WERI-Rb-1 (cell line): ENCODE measurements at regions not wholly inside any gene's neighbourhood (a gene's known extent, or its start where the extent isn't known, plus 50 kb on each side); places are given as distances from the start of the nearest gene placed in this dataset.

Source experiments
- DNase-seq: peaks from one replicate; pipeline ENCODE4 v3.0.0-alpha.2; 2020
- H3K27ac ChIP-seq: fragments of 250-450 bp; sonication (Bioruptor Pico); 2 replicates; pipeline ENCODE4 v1.5.1; 2020; ENCODE audit warnings: mild to moderate bottlenecking, moderate library complexity
- H3K27me3 ChIP-seq: fragments of 250-450 bp; sonication (Bioruptor Pico); 2 replicates; pipeline ENCODE4 v1.5.1; 2021; ENCODE audit warnings: mild to moderate bottlenecking, low read depth, moderate library complexity; ENCODE audit not compliant: insufficient read depth, severe bottlenecking
- H3K36me3 ChIP-seq: fragments of 250-450 bp; sonication (Bioruptor Pico); 2 replicates; pipeline ENCODE4 v1.5.1; 2020; ENCODE audit warnings: mild to moderate bottlenecking, moderate library complexity
- H3K4me3 ChIP-seq: 2 replicates; pipeline ENCODE4 v1.5.1; 2011; ENCODE audit warnings: low read depth, mild to moderate bottlenecking, control low read depth, low read length
- H3K9me3 ChIP-seq: fragments of 250-450 bp; sonication (Bioruptor Pico); 2 replicates; pipeline ENCODE4 v1.5.1; 2021; ENCODE audit warnings: mild to moderate bottlenecking, moderate library complexity; ENCODE audit not compliant: severe bottlenecking
- CTCF ChIP-seq: IDR thresholded peaks from 2 replicates; pipeline ENCODE4 v1.5.1; 2011; ENCODE audit warnings: low read depth, mild to moderate bottlenecking, control low read depth, inconsistent platforms, low read length

DNA sequence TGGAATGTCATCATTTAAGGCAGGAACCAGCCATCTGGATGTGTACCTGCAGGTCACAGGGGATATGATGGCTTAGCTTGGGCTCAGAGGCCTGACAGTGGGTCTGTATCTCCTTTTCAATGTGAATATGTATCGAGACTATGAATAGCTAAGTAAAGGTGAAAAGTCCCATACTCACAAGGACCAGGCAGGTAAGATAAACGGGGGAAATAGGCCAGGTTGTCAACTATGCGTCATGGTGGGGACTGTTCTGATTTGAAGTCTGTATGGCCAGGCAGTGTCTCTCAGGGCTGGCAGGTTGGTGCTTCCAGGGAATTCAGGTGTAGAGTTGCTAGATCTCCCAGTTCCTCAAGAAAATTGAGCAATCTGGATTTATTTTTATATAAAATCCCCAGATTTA is 987.9 kb upstream of the WWC1 start:
- TF ChIP-seq CTCF: no peak
- no peak overlapping the region for H3K4me3 ChIP-seq
- H3K9me3 ChIP-seq: no peaks in the 10 kb centered on the region
- DNase-seq: no peak
- no peaks in the 10 kb centered on the region for H3K27me3 ChIP-seq
- H3K27ac ChIP-seq: no peak overlapping the region
- H3K36me3 ChIP-seq: no peaks in the 10 kb centered on the region

GRCh38 chr5:167304834-167305469 is 986.5 kb upstream of the WWC1 start:
- no peaks in the 10 kb centered on the region for H3K36me3 ChIP-seq
- no peaks in the 10 kb centered on the region for H3K27me3 ChIP-seq
- H3K4me3 ChIP-seq: no peak overlapping the region
- no peak for DNase-seq
- TF ChIP-seq CTCF: no peak
- no peaks in the 10 kb centered on the region for H3K9me3 ChIP-seq
- H3K27ac ChIP-seq: no peak overlapping the region

DNA sequence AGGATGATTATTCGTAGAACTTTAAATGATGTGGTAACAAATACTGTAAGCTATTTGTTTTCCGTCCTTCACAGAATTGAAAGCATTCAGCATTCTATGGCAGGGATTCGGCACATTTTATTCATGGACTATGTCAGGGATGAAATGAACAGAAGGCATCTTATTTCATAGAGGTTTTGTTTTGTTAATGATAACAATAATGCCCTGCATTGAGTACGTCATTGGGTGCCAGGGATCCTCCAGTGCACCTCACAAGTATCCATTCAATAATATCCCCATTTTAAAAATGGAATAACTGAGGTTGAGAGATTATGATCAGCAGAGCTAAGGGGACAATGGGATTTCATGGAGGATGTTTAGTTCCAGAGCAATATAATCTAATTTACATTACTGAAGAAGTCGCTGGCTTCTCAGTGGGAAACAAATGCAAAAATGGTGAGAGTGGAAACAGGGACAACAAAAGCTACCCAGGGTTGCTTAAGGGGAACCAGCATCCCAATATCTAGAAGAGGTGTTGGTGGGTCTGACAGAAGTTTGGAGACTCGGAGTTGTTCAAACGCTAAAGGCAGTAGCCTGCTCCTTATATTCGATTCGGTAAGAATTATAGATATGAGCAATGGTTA is 985.7 kb upstream of the WWC1 start:
- H3K9me3 ChIP-seq: no peaks in the 10 kb centered on the region
- no peak overlapping the region for H3K4me3 ChIP-seq
- no peak for DNase-seq
- H3K27ac ChIP-seq: no peak overlapping the region
- no peaks in the 10 kb centered on the region for H3K27me3 ChIP-seq
- TF ChIP-seq CTCF: no peak
- H3K36me3 ChIP-seq: no peaks in the 10 kb centered on the region

DNA sequence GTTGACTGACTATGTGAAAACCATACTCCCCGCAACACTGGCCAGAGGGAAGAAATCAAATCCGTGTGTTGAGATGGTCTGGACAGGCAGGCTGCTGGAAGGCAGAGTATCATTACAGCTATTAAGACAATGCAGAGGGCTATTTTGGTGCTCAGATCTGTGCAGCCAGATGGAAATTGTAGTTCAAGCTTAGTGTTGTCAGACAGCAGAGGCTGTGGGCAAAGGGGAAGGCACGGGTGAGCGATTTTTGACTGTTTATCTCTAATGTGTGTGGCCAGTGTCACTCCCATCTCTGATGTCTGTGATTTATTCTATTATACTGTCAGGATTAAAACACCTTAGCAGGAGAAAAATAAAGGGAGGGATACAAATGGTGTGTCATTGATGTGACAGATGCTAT is 984.4 kb upstream of the WWC1 start:
- Histone ChIP-seq H3K36me3 (no peaks in the 10 kb centered on the region), H3K27ac (no peak overlapping the region), H3K4me3 (no peak overlapping the region), H3K9me3 (no peaks in the 10 kb centered on the region), H3K27me3 (no peaks in the 10 kb centered on the region)
- TF ChIP-seq CTCF: no peak
- peak; percentile 17 for DNase-seq

DNA sequence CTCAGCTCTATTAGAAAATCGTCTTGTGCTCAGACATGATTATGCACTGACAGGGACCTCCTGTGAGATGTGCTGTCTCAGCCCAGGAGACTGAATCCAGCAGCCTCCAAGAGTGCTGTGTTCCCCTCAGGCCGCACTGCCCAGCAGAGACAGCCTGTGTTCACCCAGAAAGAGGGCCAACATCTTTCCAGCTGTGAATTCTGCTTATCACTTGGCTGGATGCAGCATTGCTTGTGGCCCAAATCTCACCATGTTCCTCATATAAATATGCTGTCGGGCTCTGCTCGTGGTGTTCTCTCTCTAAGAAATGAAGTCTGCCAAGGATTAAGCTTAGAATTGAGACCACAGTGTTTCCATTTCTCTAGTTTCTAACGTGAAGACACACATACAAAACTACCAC is 983.0 kb upstream of the WWC1 start:
- Histone ChIP-seq H3K4me3 (no peak overlapping the region), H3K27ac (no peak overlapping the region), H3K9me3 (no peaks in the 10 kb centered on the region), H3K36me3 (no peaks in the 10 kb centered on the region), H3K27me3 (no peaks in the 10 kb centered on the region)
- no peak for TF ChIP-seq CTCF
- no peak for DNase-seq
